ENCODE measurements at regions not wholly inside any gene's neighbourhood (a gene's known extent, or its start where the extent isn't known, plus 50 kb on each side); places are given as distances from the start of the nearest gene placed in this dataset.

DNA sequence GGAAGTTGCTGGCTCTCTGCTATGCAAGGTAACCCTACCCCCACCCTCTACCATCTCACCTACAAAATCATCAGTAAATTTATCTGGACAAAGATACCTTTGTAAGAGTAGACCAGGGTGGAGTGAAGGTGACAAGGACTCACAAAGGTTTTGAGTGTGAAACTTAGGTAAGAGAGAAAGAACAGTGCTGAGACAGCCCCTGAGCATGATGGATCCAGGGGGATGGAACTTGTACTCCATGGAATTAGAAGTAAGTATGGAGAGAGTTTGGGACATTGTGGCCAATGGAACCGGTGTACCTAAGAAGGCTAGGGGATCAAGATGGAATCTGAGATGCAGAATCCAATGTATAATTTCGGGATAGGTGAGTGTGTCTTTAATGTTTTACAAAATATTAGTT is 153.0 kb upstream of the NSMCE3 start:
- H3F3A ChIP-seq (ENCODE audit: insufficient read depth): no peaks in the 10 kb centered on the region
- TF ChIP-seq EZH2 (IDR thresholded peaks at IDR 0.05; ENCODE audit: insufficient read depth, poor library complexity, severe bottlenecking): no peak
- no peak for TF ChIP-seq EZH2phosphoT487 (IDR thresholded peaks at IDR 0.05; ENCODE audit: insufficient read depth, low read depth)
- no peaks in the 10 kb centered on the region for H3K27me3 ChIP-seq (replicated peaks; ENCODE audit: insufficient read depth)
- no peak overlapping the region for H3K27ac ChIP-seq
- DNase-seq: no peak
- no peak overlapping the region for H3K4me3 ChIP-seq
- no peaks in the 10 kb centered on the region for H3K36me3 ChIP-seq (ENCODE audit: low read depth)
- no peaks in the 10 kb centered on the region for H3K9me2 ChIP-seq (ENCODE audit: insufficient read depth)
- no peaks in the 10 kb centered on the region for H3K9me3 ChIP-seq (ENCODE audit: low read depth)
- H3K4me2 ChIP-seq (ENCODE audit: unreplicated experiment): no peak overlapping the region
- in situ Hi-C loops (cut with MboI): no loop called here
- H4K20me1 ChIP-seq (ENCODE audit: insufficient read depth): no peaks in the 10 kb centered on the region
- no peaks in the 10 kb centered on the region for H3K4me1 ChIP-seq (ENCODE audit: insufficient read depth)
- no peak overlapping the region for H2AFZ ChIP-seq
- no peak overlapping the region for H3K9ac ChIP-seq
- WGBS, 2 experiments (ENCODE audit: low coverage in 1 of 2, low lambda C conversion rate in 2 of 2, missing lambda C conversion rate in 2 of 2): 7 to 12% methylated on average over 2 of the region's 2 CpGs
- H3K79me2 ChIP-seq (ENCODE audit: insufficient read depth): no peaks in the 10 kb centered on the region

GRCh38 chr15:29420188-29420587 is 150.6 kb upstream of the NSMCE3 start:
- H3K4me2 ChIP-seq (ENCODE audit: unreplicated experiment): no peak overlapping the region
- H3K9me3 ChIP-seq (ENCODE audit: low read depth): no peaks in the 10 kb centered on the region
- no peak overlapping the region for H3K4me3 ChIP-seq
- no peaks in the 10 kb centered on the region for H4K20me1 ChIP-seq (ENCODE audit: insufficient read depth)
- 21 to 26% methylated on average over 2 of the region's 2 CpGs for WGBS, 2 experiments (ENCODE audit: low coverage in 1 of 2, low lambda C conversion rate in 2 of 2, missing lambda C conversion rate in 2 of 2)
- H3K9ac ChIP-seq: no peak overlapping the region
- no peaks in the 10 kb centered on the region for H3K9me2 ChIP-seq (ENCODE audit: insufficient read depth)
- no peaks in the 10 kb centered on the region for H3K36me3 ChIP-seq (ENCODE audit: low read depth)
- TF ChIP-seq EZH2phosphoT487 (IDR thresholded peaks at IDR 0.05; ENCODE audit: insufficient read depth, low read depth) (no peak), EZH2 (IDR thresholded peaks at IDR 0.05; ENCODE audit: insufficient read depth, poor library complexity, severe bottlenecking) (no peak)
- H3K27ac ChIP-seq: no peak overlapping the region
- no peaks in the 10 kb centered on the region for H3K4me1 ChIP-seq (ENCODE audit: insufficient read depth)
- no peak for DNase-seq
- in situ Hi-C loops (cut with MboI): no loop called here
- no peak overlapping the region for H2AFZ ChIP-seq
- H3F3A ChIP-seq (ENCODE audit: insufficient read depth): no peaks in the 10 kb centered on the region
- no peaks in the 10 kb centered on the region for H3K79me2 ChIP-seq (ENCODE audit: insufficient read depth)
- H3K27me3 ChIP-seq (replicated peaks; ENCODE audit: insufficient read depth): no peaks in the 10 kb centered on the region

GRCh38 chr15:29418931-29419330 is 149.3 kb upstream of the NSMCE3 start:
- Histone ChIP-seq H3K9ac (no peak overlapping the region), H3K4me1 (ENCODE audit: insufficient read depth) (no peaks in the 10 kb centered on the region), H3K36me3 (ENCODE audit: low read depth) (no peaks in the 10 kb centered on the region), H4K20me1 (ENCODE audit: insufficient read depth) (no peaks in the 10 kb centered on the region), H2AFZ (no peak overlapping the region), H3K27me3 (replicated peaks; ENCODE audit: insufficient read depth) (no peaks in the 10 kb centered on the region), H3K4me3 (no peak overlapping the region), H3K27ac (no peak overlapping the region), H3K9me2 (ENCODE audit: insufficient read depth) (no peaks in the 10 kb centered on the region), H3K9me3 (ENCODE audit: low read depth) (no peaks in the 10 kb centered on the region), H3F3A (ENCODE audit: insufficient read depth) (no peaks in the 10 kb centered on the region), H3K4me2 (ENCODE audit: unreplicated experiment) (no peak overlapping the region), H3K79me2 (ENCODE audit: insufficient read depth) (no peaks in the 10 kb centered on the region)
- TF ChIP-seq EZH2phosphoT487 (IDR thresholded peaks at IDR 0.05; ENCODE audit: insufficient read depth, low read depth): no peak
- TF ChIP-seq EZH2 (IDR thresholded peaks at IDR 0.05; ENCODE audit: insufficient read depth, poor library complexity, severe bottlenecking): no peak
- DNase-seq: no peak
- in situ Hi-C loops (cut with MboI): no loop called here
- WGBS, 2 experiments (ENCODE audit: low coverage in 1 of 2, low lambda C conversion rate in 2 of 2, missing lambda C conversion rate in 2 of 2): 9 to 15% methylated on average over 1 of the region's 1 CpG

GRCh38 chr15:29418178-29418577 is 148.6 kb upstream of the NSMCE3 start:
- no peak for DNase-seq
- Histone ChIP-seq H3K79me2 (ENCODE audit: insufficient read depth) (no peaks in the 10 kb centered on the region), H4K20me1 (ENCODE audit: insufficient read depth) (no peaks in the 10 kb centered on the region), H3K4me2 (ENCODE audit: unreplicated experiment) (no peak overlapping the region), H3K9ac (no peak overlapping the region), H2AFZ (no peak overlapping the region), H3F3A (ENCODE audit: insufficient read depth) (no peaks in the 10 kb centered on the region), H3K4me3 (no peak overlapping the region), H3K4me1 (ENCODE audit: insufficient read depth) (no peaks in the 10 kb centered on the region), H3K36me3 (ENCODE audit: low read depth) (no peaks in the 10 kb centered on the region), H3K27ac (no peak overlapping the region), H3K27me3 (replicated peaks; ENCODE audit: insufficient read depth) (no peaks in the 10 kb centered on the region), H3K9me3 (ENCODE audit: low read depth) (no peaks in the 10 kb centered on the region), H3K9me2 (ENCODE audit: insufficient read depth) (no peaks in the 10 kb centered on the region)
- in situ Hi-C loops (cut with MboI): no loop called here
- 15 to 25% methylated on average over 4 of the region's 4 CpGs for WGBS, 2 experiments (ENCODE audit: low coverage in 1 of 2, low lambda C conversion rate in 2 of 2, missing lambda C conversion rate in 2 of 2)
- TF ChIP-seq EZH2 (IDR thresholded peaks at IDR 0.05; ENCODE audit: insufficient read depth, poor library complexity, severe bottlenecking): no peak
- no peak for TF ChIP-seq EZH2phosphoT487 (IDR thresholded peaks at IDR 0.05; ENCODE audit: insufficient read depth, low read depth)

- Histone ChIP-seq H3K9me2 (ENCODE audit: insufficient read depth) (no peaks in the 10 kb centered on the region), H3K27ac (no peak overlapping the region), H3K36me3 (ENCODE audit: low read depth) (no peaks in the 10 kb centered on the region), H3K79me2 (ENCODE audit: insufficient read depth) (no peaks in the 10 kb centered on the region), H3F3A (ENCODE audit: insufficient read depth) (no peaks in the 10 kb centered on the region), H3K4me1 (ENCODE audit: insufficient read depth) (no peaks in the 10 kb centered on the region), H4K20me1 (ENCODE audit: insufficient read depth) (no peaks in the 10 kb centered on the region), H3K4me3 (no peak overlapping the region), H3K4me2 (ENCODE audit: unreplicated experiment) (no peak overlapping the region), H3K9ac (no peak overlapping the region), H2AFZ (no peak overlapping the region), H3K9me3 (ENCODE audit: low read depth) (no peaks in the 10 kb centered on the region), H3K27me3 (replicated peaks; ENCODE audit: insufficient read depth) (no peaks in the 10 kb centered on the region)
- in situ Hi-C loops (cut with MboI): no loop called here
- TF ChIP-seq EZH2 (IDR thresholded peaks at IDR 0.05; ENCODE audit: insufficient read depth, poor library complexity, severe bottlenecking) (no peak), EZH2phosphoT487 (IDR thresholded peaks at IDR 0.05; ENCODE audit: insufficient read depth, low read depth) (no peak)
- 11 to 13% methylated on average over 3 of the region's 3 CpGs for WGBS, 2 experiments (ENCODE audit: low coverage in 1 of 2, low lambda C conversion rate in 2 of 2, missing lambda C conversion rate in 2 of 2)
- no peak for DNase-seq
Observed at GRCh38 chr15:29411299-29411698, 141.7 kb upstream of the NSMCE3 start.
